ENCODE measurements at regions not wholly inside any gene's neighbourhood (a gene's known extent, or its start where the extent isn't known, plus 50 kb on each side); places are given as distances from the start of the nearest gene placed in this dataset.

- Histone ChIP-seq H3K9me2 (ENCODE audit: insufficient read depth) (no peaks in the 10 kb centered on the region), H2AFZ (no peak overlapping the region), H3K4me3 (no peak overlapping the region), H3K4me2 (no peak overlapping the region), H3K36me3 (ENCODE audit: insufficient read depth) (no peaks in the 10 kb centered on the region), H4K20me1 (replicated peaks; ENCODE audit: insufficient read depth) (no peaks in the 10 kb centered on the region), H3K79me2 (replicated peaks; ENCODE audit: insufficient read depth) (no peaks in the 10 kb centered on the region), H3F3A (replicated peaks; ENCODE audit: low read depth) (no peaks in the 10 kb centered on the region), H3K4me1 (ENCODE audit: insufficient read depth) (peaks cover 7% of the 10 kb centered on the region), H3K27ac (ENCODE audit: low read depth) (no peak overlapping the region), H3K27me3 (ENCODE audit: insufficient read depth) (no peaks in the 10 kb centered on the region)
- Mint-ChIP-seq H3K27ac (no peak overlapping the region), H3K4me3 (no peak overlapping the region), H3K9me3 (no peaks in the 10 kb centered on the region; the same call in 2 of the 3 replicates), H3K4me1 (peaks cover 23% of the 10 kb centered on the region), H3K36me3 (ENCODE audit: low read depth) (no peaks in the 10 kb centered on the region; the same call in 2 of the 3 replicates), H3K27me3 (ENCODE audit: insufficient read depth, low read depth, poor library complexity) (peaks cover 3% of the 10 kb centered on the region)
- ATAC-seq = no peak
- no peak for DNase-seq (ENCODE audit: low spot score)
- no peak for TF ChIP-seq REST (IDR thresholded peaks at IDR 0.05; ENCODE audit: unreplicated experiment)
These were observed 402.7 kb downstream of the LTN1 start for GRCh38 chr21:28590026-28590425.

GRCh38 chr21:28588997-28589396 is 403.7 kb downstream of the LTN1 start:
- no peaks in the 10 kb centered on the region; the same call in 2 of the 3 replicates for H3K9me3 Mint-ChIP-seq
- H3K27me3 ChIP-seq (ENCODE audit: insufficient read depth) = no peaks in the 10 kb centered on the region
- H3K27ac Mint-ChIP-seq = no peak overlapping the region
- no peak overlapping the region for H3K4me2 ChIP-seq
- ATAC-seq (no peak), DNase-seq (ENCODE audit: low spot score) (no peak)
- H3K27ac ChIP-seq (ENCODE audit: low read depth) = no peak overlapping the region
- peaks cover 3% of the 10 kb centered on the region for H3K27me3 Mint-ChIP-seq (ENCODE audit: insufficient read depth, low read depth, poor library complexity)
- H3K4me1 ChIP-seq (ENCODE audit: insufficient read depth) = peaks cover 7% of the 10 kb centered on the region
- H3K79me2 ChIP-seq (replicated peaks; ENCODE audit: insufficient read depth) = no peaks in the 10 kb centered on the region
- H3K4me3 Mint-ChIP-seq = no peak overlapping the region
- H3K4me3 ChIP-seq = no peak overlapping the region
- H3K36me3 ChIP-seq (ENCODE audit: insufficient read depth) = no peaks in the 10 kb centered on the region
- no peaks in the 10 kb centered on the region for H4K20me1 ChIP-seq (replicated peaks; ENCODE audit: insufficient read depth)
- H3K4me1 Mint-ChIP-seq = peaks cover 23% of the 10 kb centered on the region
- H3K9me2 ChIP-seq (ENCODE audit: insufficient read depth) = no peaks in the 10 kb centered on the region; the same call in 1 of the 2 replicates
- H3K36me3 Mint-ChIP-seq (ENCODE audit: low read depth) = no peaks in the 10 kb centered on the region; the same call in 1 of the 3 replicates
- H2AFZ ChIP-seq = no peak overlapping the region
- no peaks in the 10 kb centered on the region for H3F3A ChIP-seq (replicated peaks; ENCODE audit: low read depth)
- no peak for TF ChIP-seq JUNB (IDR thresholded peaks at IDR 0.05; ENCODE audit: unreplicated experiment)
- TF ChIP-seq EZH2phosphoT487 (IDR thresholded peaks at IDR 0.05; ENCODE audit: unreplicated experiment) = no peak
- TF ChIP-seq CREB1 (CRISPR knock-in tag; IDR thresholded peaks at IDR 0.05; ENCODE audit: low read depth) = no peak
- TF ChIP-seq EZH2 (IDR thresholded peaks at IDR 0.05; ENCODE audit: low read depth, unreplicated experiment) = no peak
- no peak for TF ChIP-seq STAT1 (IDR thresholded peaks at IDR 0.05; ENCODE audit: unreplicated experiment)
- TF ChIP-seq ZNF331 (CRISPR knock-in tag; IDR thresholded peaks at IDR 0.05; ENCODE audit: low read depth) = no peak
- no peak for TF ChIP-seq CTCF (conservative IDR thresholded peaks at IDR 0.05; ENCODE audit: low read depth in 2 of 2)
- no peak for TF ChIP-seq ETS1 (IDR thresholded peaks at IDR 0.05)
- TF ChIP-seq ZNF462 (CRISPR knock-in tag; IDR thresholded peaks at IDR 0.05) = no peak

All from GM23338 (cell line).